Right atrium auricular region (tissue), 2 donors: ENCODE measurements at regions not wholly inside any gene's neighbourhood (a gene's known extent, or its start where the extent isn't known, plus 50 kb on each side); places are given as distances from the start of the nearest gene placed in this dataset.

Source experiments
- DNase-seq: peaks from one replicate; pipeline ENCODE4 v3.0.0-alpha.2; 2019; ENCODE audit warnings: low spot score
- H3K27ac ChIP-seq, 2 donors: fragments of 200-600 bp; sonication (generic); 1 replicate in 1 of 2; 2 replicates in 1 of 2; pipeline ENCODE4 v1.5.1; 2016 to 2019
- H3K27me3 ChIP-seq, 2 donors: fragments of 200-600 bp; sonication (generic); one replicate each; pipeline versions ENCODE4 v1.5.1 to v1.6.0; 2017 to 2019
- H3K36me3 ChIP-seq: fragments of 200-600 bp; sonication (generic); one replicate; pipeline ENCODE4 v1.5.1; 2016
- H3K4me1 ChIP-seq, 2 donors: fragments of 200-600 bp; sonication (generic); one replicate each; pipeline versions ENCODE4 v1.5.1 to v1.6.0; 2017 to 2019
- H3K4me3 ChIP-seq, 2 donors: fragments of 200-600 bp; sonication (generic); 1 replicate in 1 of 2; 2 replicates in 1 of 2; pipeline ENCODE4 v1.5.1; 2017 to 2019; ENCODE audit warnings: mild to moderate bottlenecking in 1 of 2, moderate library complexity in 1 of 2
- H3K9me3 ChIP-seq, 2 donors: fragments of 200-600 bp; sonication (generic); one replicate each; pipeline ENCODE4 v1.5.1; 2019
- TF ChIP-seq, protein P1 (sequence below), 2 donors: fragments of 200-600 bp; sonication (generic); IDR thresholded peaks; one replicate each; pipeline ENCODE4 v1.5.1; 2019; ENCODE audit warnings: antibody characterized with exemption in 2 of 2

DNA sequence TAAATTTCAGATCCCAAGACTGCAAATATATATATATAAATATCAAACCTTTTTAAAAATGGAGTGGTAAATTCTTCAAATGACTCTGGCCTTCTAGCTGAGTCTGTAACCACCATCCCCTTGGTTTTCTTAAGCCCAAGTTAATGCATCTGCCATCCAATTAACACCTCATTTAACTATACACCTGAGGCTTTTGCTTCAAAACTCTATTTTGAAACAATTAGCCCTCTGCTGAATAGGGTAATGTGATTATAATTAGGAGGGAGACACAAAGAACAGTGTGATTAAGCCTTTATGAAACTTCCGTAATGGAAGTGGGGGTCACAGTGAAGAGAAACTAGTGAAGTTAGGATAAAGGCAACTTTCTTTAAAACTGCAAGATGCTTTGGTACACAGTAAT lies 83.6 kb downstream of the GPR37 start:
- DNase-seq: no peak
- Histone ChIP-seq H3K4me1 (no peaks in the 10 kb centered on the region), H3K27me3 (no peaks in the 10 kb centered on the region), H3K9me3 (no peaks in the 10 kb centered on the region), H3K36me3 (no peaks in the 10 kb centered on the region), H3K4me3 (no peak overlapping the region), H3K27ac (no peak overlapping the region)
- TF ChIP-seq, protein P1, sequence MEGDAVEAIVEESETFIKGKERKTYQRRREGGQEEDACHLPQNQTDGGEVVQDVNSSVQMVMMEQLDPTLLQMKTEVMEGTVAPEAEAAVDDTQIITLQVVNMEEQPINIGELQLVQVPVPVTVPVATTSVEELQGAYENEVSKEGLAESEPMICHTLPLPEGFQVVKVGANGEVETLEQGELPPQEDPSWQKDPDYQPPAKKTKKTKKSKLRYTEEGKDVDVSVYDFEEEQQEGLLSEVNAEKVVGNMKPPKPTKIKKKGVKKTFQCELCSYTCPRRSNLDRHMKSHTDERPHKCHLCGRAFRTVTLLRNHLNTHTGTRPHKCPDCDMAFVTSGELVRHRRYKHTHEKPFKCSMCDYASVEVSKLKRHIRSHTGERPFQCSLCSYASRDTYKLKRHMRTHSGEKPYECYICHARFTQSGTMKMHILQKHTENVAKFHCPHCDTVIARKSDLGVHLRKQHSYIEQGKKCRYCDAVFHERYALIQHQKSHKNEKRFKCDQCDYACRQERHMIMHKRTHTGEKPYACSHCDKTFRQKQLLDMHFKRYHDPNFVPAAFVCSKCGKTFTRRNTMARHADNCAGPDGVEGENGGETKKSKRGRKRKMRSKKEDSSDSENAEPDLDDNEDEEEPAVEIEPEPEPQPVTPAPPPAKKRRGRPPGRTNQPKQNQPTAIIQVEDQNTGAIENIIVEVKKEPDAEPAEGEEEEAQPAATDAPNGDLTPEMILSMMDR (IDR thresholded peaks at IDR 0.05): no peak

DNA sequence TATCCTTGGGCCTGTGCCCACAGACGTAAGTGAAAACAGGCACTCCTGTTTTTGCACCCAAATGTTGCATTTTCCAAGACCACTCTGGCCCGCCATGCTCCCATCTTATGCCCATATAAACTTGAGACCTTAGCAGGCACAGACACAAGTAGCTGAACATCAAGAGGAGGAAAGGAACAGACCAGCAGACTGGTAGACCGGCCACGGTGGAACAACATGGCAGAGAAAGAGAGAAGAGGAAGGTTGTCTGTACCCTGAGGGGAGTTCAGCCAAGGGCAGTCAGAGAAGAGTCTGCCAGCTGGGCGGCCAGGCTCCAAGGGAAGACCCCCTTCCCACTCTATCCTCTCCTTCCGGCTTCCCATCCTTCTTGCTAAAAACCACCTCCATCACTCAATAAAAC lies 85.3 kb downstream of the GPR37 start:
- TF ChIP-seq, protein P1 (IDR thresholded peaks at IDR 0.05): no peak
- Histone ChIP-seq H3K9me3 (no peaks in the 10 kb centered on the region), H3K27ac (no peak overlapping the region), H3K27me3 (no peaks in the 10 kb centered on the region), H3K4me1 (no peaks in the 10 kb centered on the region), H3K36me3 (no peaks in the 10 kb centered on the region), H3K4me3 (no peak overlapping the region)
- no peak for DNase-seq

DNA sequence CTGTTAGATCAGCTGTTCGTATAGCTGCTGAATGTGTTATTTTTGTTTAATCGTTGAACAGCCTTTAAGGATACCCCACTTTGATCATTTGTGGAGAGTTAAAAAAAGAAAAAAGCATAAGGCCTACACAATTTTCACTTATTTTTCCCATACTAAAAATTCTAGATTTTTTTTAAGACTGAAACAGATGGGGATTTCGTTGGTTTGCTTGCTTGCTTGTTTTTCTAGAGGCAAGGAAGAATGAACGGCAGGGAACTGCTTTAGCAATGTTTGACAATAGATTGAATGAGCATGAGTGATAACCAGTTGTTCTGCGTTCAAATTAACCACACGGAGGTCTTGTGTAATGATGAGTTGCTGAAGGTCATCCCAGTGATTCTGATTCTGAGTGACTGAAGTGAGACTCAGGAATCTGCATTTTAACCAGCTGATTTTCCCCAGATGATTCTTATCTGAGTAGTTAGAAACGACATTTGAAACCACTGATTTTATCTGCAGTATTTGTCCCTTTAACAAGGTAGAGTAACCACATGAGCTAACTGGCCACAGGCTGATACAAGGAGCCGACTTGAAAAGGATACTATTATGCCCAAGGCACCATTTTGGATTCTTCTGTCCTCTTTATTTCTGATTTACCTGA lies 85.9 kb downstream of the GPR37 start:
- no peak overlapping the region for H3K27ac ChIP-seq
- no peak overlapping the region for H3K4me3 ChIP-seq
- no peaks in the 10 kb centered on the region for H3K4me1 ChIP-seq
- TF ChIP-seq, protein P1 (IDR thresholded peaks at IDR 0.05): no peak
- no peaks in the 10 kb centered on the region for H3K36me3 ChIP-seq
- no peaks in the 10 kb centered on the region for H3K27me3 ChIP-seq
- DNase-seq: no peak
- H3K9me3 ChIP-seq: no peaks in the 10 kb centered on the region

DNA sequence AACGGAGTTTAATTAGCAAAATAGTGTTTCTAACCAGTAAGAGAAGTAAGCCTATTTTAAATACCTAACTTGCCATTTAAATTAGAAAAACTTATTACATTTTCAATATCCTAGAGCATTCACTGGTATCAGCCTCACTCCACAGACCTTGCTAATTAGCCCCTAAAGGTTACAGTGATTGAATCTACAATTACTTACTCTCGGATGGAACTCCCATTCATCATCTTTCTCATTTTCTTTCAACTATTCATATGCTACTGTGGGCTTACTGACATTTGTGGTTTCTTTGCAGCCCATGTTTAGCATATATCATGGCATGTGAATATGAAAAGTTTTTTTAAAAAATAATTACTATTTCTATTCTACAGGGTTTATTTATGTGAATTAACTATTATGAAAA lies 86.4 kb downstream of the GPR37 start:
- TF ChIP-seq, protein P1 (IDR thresholded peaks at IDR 0.05): no peak
- Histone ChIP-seq H3K4me1 (no peaks in the 10 kb centered on the region), H3K9me3 (no peaks in the 10 kb centered on the region), H3K36me3 (no peaks in the 10 kb centered on the region), H3K4me3 (no peak overlapping the region), H3K27ac (no peak overlapping the region), H3K27me3 (no peaks in the 10 kb centered on the region)
- DNase-seq: no peak

DNA sequence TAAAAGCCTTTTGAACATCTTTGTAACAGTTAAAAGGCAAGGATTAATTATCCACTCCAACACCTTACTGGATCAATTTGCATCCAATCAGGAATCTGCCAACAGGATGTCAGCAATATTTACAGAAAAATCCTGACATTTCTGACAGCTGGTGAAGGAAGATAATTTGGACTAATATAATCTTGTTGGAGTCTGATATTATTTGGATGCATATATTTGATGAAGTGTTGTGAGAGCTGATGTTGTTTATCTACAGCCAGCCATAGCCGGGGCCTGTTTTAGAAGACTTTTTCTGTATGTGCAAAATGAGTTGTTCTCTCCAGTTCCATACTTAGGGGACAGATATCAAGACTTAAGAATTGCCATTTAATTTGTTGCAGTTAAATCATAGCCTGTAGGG lies 91.1 kb downstream of the GPR37 start:
- TF ChIP-seq, protein P1 (IDR thresholded peaks at IDR 0.05): no peak
- Histone ChIP-seq H3K9me3 (no peaks in the 10 kb centered on the region), H3K27me3 (no peaks in the 10 kb centered on the region), H3K36me3 (no peaks in the 10 kb centered on the region), H3K27ac (no peak overlapping the region), H3K4me1 (no peaks in the 10 kb centered on the region), H3K4me3 (no peak overlapping the region)
- no peak for DNase-seq

DNA sequence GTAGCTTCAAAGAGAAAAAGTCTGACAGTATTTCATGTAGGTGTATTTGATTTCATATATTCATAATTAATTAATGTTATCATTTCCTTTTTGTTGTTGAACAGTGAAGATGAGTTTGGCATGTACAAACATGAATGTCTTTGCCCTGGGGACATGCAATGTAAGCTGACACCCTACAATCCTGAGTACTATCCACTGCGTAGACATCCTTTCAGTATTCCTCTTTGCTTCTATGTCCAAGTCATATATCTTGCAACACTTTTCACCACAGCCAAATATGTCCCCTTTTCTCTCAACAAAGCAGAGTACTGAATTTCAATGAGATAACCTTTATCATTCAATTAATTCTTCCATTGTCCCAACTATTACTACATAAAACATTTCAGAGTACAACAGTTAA lies 93.6 kb downstream of the GPR37 start:
- Histone ChIP-seq H3K9me3 (no peaks in the 10 kb centered on the region), H3K36me3 (no peaks in the 10 kb centered on the region), H3K27ac (no peak overlapping the region), H3K4me3 (no peak overlapping the region), H3K27me3 (no peaks in the 10 kb centered on the region), H3K4me1 (no peaks in the 10 kb centered on the region)
- no peak for DNase-seq
- TF ChIP-seq, protein P1 (IDR thresholded peaks at IDR 0.05): no peak
